AG20443 (cell line): ENCODE measurements at regions not wholly inside any gene's neighbourhood (a gene's known extent, or its start where the extent isn't known, plus 50 kb on each side); places are given as distances from the start of the nearest gene placed in this dataset.
"Not testable (repeated sequence)": the region's sequence is repeated elsewhere in the genome, so short reads cannot be mapped to it uniquely, and the experiment has no call there.

ENCODE experiments used
- DNase-seq: peaks from one replicate; pipeline ENCODE4 v3.0.0; 2012; ENCODE audit warnings: low spot score, mixed read lengths

GRCh38 chr14:85150166-85150565, 379.8 kb upstream of the FLRT2 start:
- no peak for DNase-seq

- no peak for DNase-seq
These were observed 375.2 kb upstream of the FLRT2 start for GRCh38 chr14:85154714-85155113.

- DNase-seq: no peak
These were observed 373.6 kb upstream of the FLRT2 start for GRCh38 chr14:85156319-85156718.

GRCh38 chr14:85159726-85160125, 370.2 kb upstream of the FLRT2 start:
- DNase-seq: no peak

- DNase-seq: no peak
These were observed 364.9 kb upstream of the FLRT2 start for GRCh38 chr14:85165094-85165493.

- DNase-seq: no peak
These were observed 360.6 kb upstream of the FLRT2 start for GRCh38 chr14:85169381-85169780.

- DNase-seq: no peak
These were observed 357.7 kb upstream of the FLRT2 start for GRCh38 chr14:85172290-85172689.

GRCh38 chr14:85172889-85173477, 357.0 kb upstream of the FLRT2 start:
- DNase-seq: no peak

- peak; percentile 35 for DNase-seq
These were observed 354.4 kb upstream of the FLRT2 start for GRCh38 chr14:85175556-85175955.

- DNase-seq: no peak
These were observed 351.1 kb upstream of the FLRT2 start for GRCh38 chr14:85178864-85179263.

- DNase-seq: no peak
These were observed 349.1 kb upstream of the FLRT2 start for GRCh38 chr14:85180876-85181275.

GRCh38 chr14:85182282-85182681, 347.7 kb upstream of the FLRT2 start:
- no peak for DNase-seq

GRCh38 chr14:85186082-85186481, 343.9 kb upstream of the FLRT2 start:
- no peak for DNase-seq

- DNase-seq: no peak
These were observed 342.4 kb upstream of the FLRT2 start for GRCh38 chr14:85187521-85187920.

GRCh38 chr14:85188836-85189235, 341.1 kb upstream of the FLRT2 start:
- no peak for DNase-seq

GRCh38 chr14:85189253-85189652, 340.7 kb upstream of the FLRT2 start:
- not testable (repeated sequence) for DNase-seq

- no peak for DNase-seq
These were observed 339.7 kb upstream of the FLRT2 start for GRCh38 chr14:85190251-85190650.

GRCh38 chr14:85191986-85192385, 338.0 kb upstream of the FLRT2 start:
- no peak for DNase-seq

- peak; percentile 47 for DNase-seq
These were observed 334.0 kb upstream of the FLRT2 start for GRCh38 chr14:85195872-85196477.

GRCh38 chr14:85198001-85198400, 331.9 kb upstream of the FLRT2 start:
- DNase-seq: no peak

- DNase-seq: no peak
These were observed 324.1 kb upstream of the FLRT2 start for GRCh38 chr14:85205875-85206274.

- no peak for DNase-seq
These were observed 315.5 kb upstream of the FLRT2 start for GRCh38 chr14:85214471-85214870.

- DNase-seq: no peak
These were observed 312.5 kb upstream of the FLRT2 start for GRCh38 chr14:85217412-85217811.

GRCh38 chr14:85218982-85219381, 311.0 kb upstream of the FLRT2 start:
- DNase-seq: no peak
